Left lung (tissue), 4 donors: ENCODE measurements at regions not wholly inside any gene's neighbourhood (a gene's known extent, or its start where the extent isn't known, plus 50 kb on each side); places are given as distances from the start of the nearest gene placed in this dataset.

ENCODE experiments used
- ATAC-seq: fragments of 200-7000 bp; cut with Tn5 transposase; one replicate; pipeline ENCODE4 v1.9.1; 2020; ENCODE audit warnings: moderate library complexity
- DNase-seq, 4 donors: peaks; one replicate each; pipeline ENCODE4 v3.0.0-alpha.2; 2013 to 2020
- H3K27ac ChIP-seq, 2 donors: fragments of 200-600 bp; sonication (generic) in 1 of 2; one replicate each; pipeline versions ENCODE4 v1.5.0 to v1.8.0; 2020 to 2021
- H3K27me3 ChIP-seq, 2 donors: fragments of 200-600 bp; sonication (generic) in 1 of 2; one replicate each; pipeline versions ENCODE4 v1.5.0 to v1.8.0; 2020 to 2021
- H3K36me3 ChIP-seq, 2 donors: fragments of 200-600 bp; sonication (generic) in 1 of 2; one replicate each; pipeline versions ENCODE4 v1.5.0 to v1.8.0; 2020 to 2021
- H3K4me1 ChIP-seq, 2 donors: fragments of 200-600 bp; one replicate each; pipeline ENCODE4 v1.8.0; 2021
- H3K4me3 ChIP-seq, 2 donors: fragments of 200-600 bp; sonication (generic) in 1 of 2; one replicate each; pipeline versions ENCODE4 v1.5.0 to v1.8.0; 2020 to 2021; ENCODE audit warnings: mild to moderate bottlenecking in 1 of 2
- H3K9me3 ChIP-seq, 2 donors: fragments of 200-600 bp; sonication (generic) in 1 of 2; one replicate each; pipeline versions ENCODE4 v1.5.0 to v1.8.0; 2020 to 2021
- CTCF ChIP-seq, 2 donors: fragments of 200-600 bp; sonication (generic) in 1 of 2; IDR thresholded peaks; one replicate each; pipeline versions ENCODE4 v1.5.0 to v1.8.0; 2021; ENCODE audit warnings: antibody characterized with exemption in 2 of 2
- intact Hi-C, 2 donors: fragments of 100-400 bp; cut with DNase I; formaldehyde crosslinking; loops; one replicate each; pipeline versions ENCODE4 v1.11.2 to v1.14.2; 2022
- donor health status: DM: no; HTN: yes; CAD: no.
- donor health status: DM: no; HTN: no; CAD: no.

- no peak for ATAC-seq
- no peaks in the 10 kb centered on the region for H3K4me1 ChIP-seq
- peak in 1 of 4 donors; percentile 61 for DNase-seq
- no peak overlapping the region for H3K27ac ChIP-seq
- H3K36me3 ChIP-seq, result no peaks in the 10 kb centered on the region
- H3K9me3 ChIP-seq, result no peaks in the 10 kb centered on the region
- intact Hi-C loops, result no loop called here
- peaks cover 24 to 100% of the 10 kb centered on the region in 2 donors for H3K27me3 ChIP-seq
- TF ChIP-seq CTCF (IDR thresholded peaks at IDR 0.05), result no peak
- no peak overlapping the region for H3K4me3 ChIP-seq
These were observed 61.2 kb upstream of the BHLHE23 start for GRCh38 chr20:63067721-63068560.

GRCh38 chr20:63067266-63067635, 60.5 kb upstream of the BHLHE23 start:
- ATAC-seq (no peak), DNase-seq (peak in 1 of 4 donors; percentile 44)
- no peak for TF ChIP-seq CTCF (IDR thresholded peaks at IDR 0.05)
- no peaks in the 10 kb centered on the region for H3K9me3 ChIP-seq
- H3K4me3 ChIP-seq, result no peak overlapping the region
- no peaks in the 10 kb centered on the region for H3K4me1 ChIP-seq
- H3K36me3 ChIP-seq, result no peaks in the 10 kb centered on the region
- intact Hi-C loops, result no loop called here
- no peak overlapping the region for H3K27ac ChIP-seq
- peaks cover 17 to 100% of the 10 kb centered on the region in 2 donors for H3K27me3 ChIP-seq

- intact Hi-C loops, result no loop called here
- H3K9me3 ChIP-seq, result no peaks in the 10 kb centered on the region
- no peak for TF ChIP-seq CTCF (IDR thresholded peaks at IDR 0.05)
- no peaks in the 10 kb centered on the region for H3K4me1 ChIP-seq
- ATAC-seq (no peak), DNase-seq (peak in 1 of 4 donors; percentile 55)
- peaks cover 11 to 97% of the 10 kb centered on the region in 2 donors for H3K27me3 ChIP-seq
- H3K36me3 ChIP-seq, result no peaks in the 10 kb centered on the region
- no peak overlapping the region for H3K27ac ChIP-seq
- H3K4me3 ChIP-seq, result no peak overlapping the region
These were observed 59.9 kb upstream of the BHLHE23 start for GRCh38 chr20:63066506-63067265.

- no peak for ATAC-seq
These were observed 59.1 kb upstream of the BHLHE23 start for GRCh38 chr20:63065911-63066310.

More at GRCh38 chr20:63065911-63066310, 59.1 kb upstream of the BHLHE23 start:
- Histone ChIP-seq H3K4me1 (no peaks in the 10 kb centered on the region), H3K36me3 (no peaks in the 10 kb centered on the region), H3K27me3 (peaks cover 3 to 90% of the 10 kb centered on the region in 2 donors), H3K9me3 (no peaks in the 10 kb centered on the region), H3K4me3 (no peak overlapping the region), H3K27ac (no peak overlapping the region)
- DNase-seq, result peak in 1 of 4 donors; percentile 60
- intact Hi-C loops, result no loop called here
- no peak for TF ChIP-seq CTCF (IDR thresholded peaks at IDR 0.05)
